ENCODE measurements at regions not wholly inside any gene's neighbourhood (a gene's known extent, or its start where the extent isn't known, plus 50 kb on each side); places are given as distances from the start of the nearest gene placed in this dataset.

DNA sequence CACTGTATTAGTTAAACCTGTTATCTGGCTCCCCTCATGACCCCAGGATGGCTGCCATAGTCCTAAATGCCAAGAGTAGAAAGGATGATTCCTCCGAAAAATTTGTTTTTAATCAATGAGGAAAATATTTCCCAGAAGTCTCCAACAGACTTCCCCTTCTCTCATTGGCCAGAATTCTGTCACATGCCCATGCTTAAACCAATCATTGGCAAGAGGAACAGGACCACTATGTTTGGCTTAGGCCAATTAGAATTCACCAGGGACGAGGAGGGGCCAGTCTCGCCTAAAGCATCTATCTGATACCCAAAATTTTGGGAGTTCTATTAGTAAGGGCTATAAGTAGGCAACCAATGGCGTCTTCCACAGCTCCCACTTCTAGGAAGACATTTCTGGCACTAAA, 71.2 kb upstream of the IL6 start:
- ChIA-PET POLR2A (no interaction called here), CTCF (interaction anchor here (0.6 kb wide), 1 partner anchor 31 kb away, joined by 3 read pairs; no protein-coding TSS in a partner anchor)
- no peak overlapping the region for H3K27ac Mint-ChIP-seq
- no peaks in the 10 kb centered on the region for H3K4me1 Mint-ChIP-seq (ENCODE audit: low read depth)
- H3K27me3 Mint-ChIP-seq = peaks cover 12% of the 10 kb centered on the region
- intact Hi-C loops (cut with micrococcal nuclease) = no loop called here
- ATAC-seq = no peak
- no peak overlapping the region for H3K4me3 Mint-ChIP-seq
- DNase-seq = no peak
- TF ChIP-seq, protein P1, sequence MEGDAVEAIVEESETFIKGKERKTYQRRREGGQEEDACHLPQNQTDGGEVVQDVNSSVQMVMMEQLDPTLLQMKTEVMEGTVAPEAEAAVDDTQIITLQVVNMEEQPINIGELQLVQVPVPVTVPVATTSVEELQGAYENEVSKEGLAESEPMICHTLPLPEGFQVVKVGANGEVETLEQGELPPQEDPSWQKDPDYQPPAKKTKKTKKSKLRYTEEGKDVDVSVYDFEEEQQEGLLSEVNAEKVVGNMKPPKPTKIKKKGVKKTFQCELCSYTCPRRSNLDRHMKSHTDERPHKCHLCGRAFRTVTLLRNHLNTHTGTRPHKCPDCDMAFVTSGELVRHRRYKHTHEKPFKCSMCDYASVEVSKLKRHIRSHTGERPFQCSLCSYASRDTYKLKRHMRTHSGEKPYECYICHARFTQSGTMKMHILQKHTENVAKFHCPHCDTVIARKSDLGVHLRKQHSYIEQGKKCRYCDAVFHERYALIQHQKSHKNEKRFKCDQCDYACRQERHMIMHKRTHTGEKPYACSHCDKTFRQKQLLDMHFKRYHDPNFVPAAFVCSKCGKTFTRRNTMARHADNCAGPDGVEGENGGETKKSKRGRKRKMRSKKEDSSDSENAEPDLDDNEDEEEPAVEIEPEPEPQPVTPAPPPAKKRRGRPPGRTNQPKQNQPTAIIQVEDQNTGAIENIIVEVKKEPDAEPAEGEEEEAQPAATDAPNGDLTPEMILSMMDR (IDR thresholded peaks at IDR 0.05) = no peak
- H3K36me3 Mint-ChIP-seq (ENCODE audit: low read depth) = no peaks in the 10 kb centered on the region
- H3K9me3 Mint-ChIP-seq = no peaks in the 10 kb centered on the region

DNA sequence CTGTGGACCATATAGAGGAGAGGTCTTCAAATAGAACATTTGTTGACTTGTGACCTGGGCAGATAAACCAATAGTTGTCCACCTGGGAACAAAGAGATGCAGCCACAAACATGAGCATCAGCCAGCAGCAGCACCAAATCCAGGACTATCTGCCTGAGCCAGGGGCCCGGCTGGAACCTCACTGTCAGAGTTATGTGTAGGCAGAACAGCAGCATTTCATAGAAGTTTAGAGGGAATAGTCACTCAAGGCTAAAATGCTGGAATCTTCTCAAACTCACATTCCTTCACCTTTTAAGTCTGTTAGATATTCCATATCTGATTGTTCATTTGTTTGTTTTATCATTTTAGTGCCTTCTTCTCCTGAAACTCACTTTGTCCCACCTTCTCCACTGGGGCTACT, 72.2 kb upstream of the IL6 start:
- TF ChIP-seq, protein P1 (IDR thresholded peaks at IDR 0.05) = no peak
- no peak for ATAC-seq
- Mint-ChIP-seq H3K27me3 (peaks cover 10% of the 10 kb centered on the region), H3K27ac (no peak overlapping the region), H3K9me3 (no peaks in the 10 kb centered on the region), H3K4me1 (ENCODE audit: low read depth) (no peaks in the 10 kb centered on the region), H3K36me3 (ENCODE audit: low read depth) (no peaks in the 10 kb centered on the region), H3K4me3 (no peak overlapping the region)
- ChIA-PET CTCF (interaction anchor here (1.1 kb wide), 1 partner anchor 71 kb away, joined by 3 read pairs; no protein-coding TSS in a partner anchor), POLR2A (no interaction called here)
- no peak for DNase-seq
- intact Hi-C loops (cut with micrococcal nuclease) = no loop called here

DNA sequence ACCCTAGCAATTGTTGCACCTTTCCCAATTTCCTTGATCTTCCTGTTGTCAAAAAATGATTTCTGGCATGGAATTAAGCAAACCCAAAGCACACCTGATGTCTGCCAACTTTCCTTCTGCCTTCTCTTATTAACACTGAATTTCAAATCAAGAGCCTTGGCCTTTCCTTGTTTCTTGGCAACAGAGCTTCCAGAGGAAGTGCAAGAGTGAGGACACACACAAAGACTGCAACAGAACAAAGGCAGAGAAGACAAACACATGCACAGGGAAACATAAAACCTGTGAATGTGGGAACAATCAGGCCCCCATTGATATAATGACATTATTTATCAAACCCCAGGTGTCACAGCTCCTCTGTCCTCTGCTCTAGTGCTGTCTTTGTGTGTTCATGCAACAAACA, 73.0 kb upstream of the IL6 start:
- Mint-ChIP-seq H3K4me1 (ENCODE audit: low read depth) (no peaks in the 10 kb centered on the region), H3K27ac (no peak overlapping the region), H3K27me3 (peaks cover 7% of the 10 kb centered on the region), H3K36me3 (ENCODE audit: low read depth) (no peaks in the 10 kb centered on the region), H3K9me3 (no peaks in the 10 kb centered on the region), H3K4me3 (no peak overlapping the region)
- POLR2A ChIA-PET = no interaction called here
- intact Hi-C loops (cut with micrococcal nuclease) = no loop called here
- no peak for DNase-seq
- CTCF ChIA-PET = interaction anchor here (1.1 kb wide), 1 partner anchor 72 kb away, joined by 3 read pairs; no protein-coding TSS in a partner anchor
- ATAC-seq = no peak
- TF ChIP-seq, protein P1 (IDR thresholded peaks at IDR 0.05) = no peak

DNA sequence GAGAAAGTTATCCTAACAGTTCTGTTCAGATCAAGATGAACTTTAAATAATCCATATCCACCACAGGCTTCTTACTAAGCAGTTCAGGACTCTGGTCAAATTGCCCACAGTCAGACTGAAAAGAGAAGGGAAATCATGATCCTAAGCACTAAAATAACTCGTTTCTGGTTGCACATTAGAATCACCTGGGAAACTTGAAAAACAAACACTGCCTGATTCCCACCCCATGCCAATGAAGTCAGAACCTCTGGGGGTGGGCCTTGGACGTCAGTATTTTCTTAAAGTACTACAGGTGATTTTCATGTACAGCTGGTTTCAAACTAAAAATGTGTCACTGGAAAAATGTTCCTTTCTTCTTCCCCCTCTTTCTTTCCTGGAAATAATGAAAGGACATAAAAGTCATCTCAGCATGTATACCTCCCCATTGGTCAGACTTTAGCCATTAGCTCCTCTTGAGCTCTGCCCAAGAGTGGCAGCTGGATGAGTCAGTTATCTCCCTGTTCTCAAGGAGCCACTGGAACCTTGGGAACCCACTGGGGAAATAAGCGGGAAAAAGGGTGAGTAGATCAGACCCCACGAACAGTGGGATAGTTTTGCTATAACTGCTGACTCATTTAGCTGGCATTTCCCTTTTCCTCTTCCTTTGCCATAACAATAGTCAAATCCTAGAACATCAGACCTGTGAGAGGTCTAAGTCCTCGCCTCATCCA, 75.3 kb upstream of the IL6 start:
- ChIA-PET POLR2A (no interaction called here), CTCF (interaction anchor here (1.2 kb wide), 1 partner anchor 131 kb away, joined by 3 read pairs; no protein-coding TSS in a partner anchor)
- Mint-ChIP-seq H3K27me3 (peaks cover 11% of the 10 kb centered on the region), H3K4me3 (no peak overlapping the region), H3K4me1 (ENCODE audit: low read depth) (no peaks in the 10 kb centered on the region), H3K9me3 (peaks cover 8% of the 10 kb centered on the region), H3K36me3 (ENCODE audit: low read depth) (no peaks in the 10 kb centered on the region), H3K27ac (no peak overlapping the region)
- intact Hi-C loops (cut with micrococcal nuclease) = no loop called here
- TF ChIP-seq, protein P1 (IDR thresholded peaks at IDR 0.05) = no peak
- DNase-seq (no peak), ATAC-seq (no peak)

DNA sequence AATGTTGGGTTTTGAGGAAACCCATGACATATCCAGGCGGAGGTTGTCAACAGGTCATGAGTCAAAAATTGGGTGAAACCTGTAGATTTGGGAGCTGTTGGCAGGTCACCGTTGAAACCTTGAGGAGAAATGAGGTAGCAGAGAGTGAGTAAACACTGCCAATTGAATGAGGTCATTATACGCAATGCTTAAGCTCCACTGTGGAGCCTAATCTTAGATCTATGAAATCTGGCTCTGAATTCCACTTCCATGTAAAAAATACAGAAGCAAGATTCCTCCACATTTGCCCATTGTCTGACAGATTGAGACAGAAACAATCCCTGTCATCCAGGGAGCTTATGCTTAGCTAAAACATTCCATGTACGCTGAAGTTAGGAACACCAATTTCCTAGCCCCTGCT, 76.0 kb upstream of the IL6 start:
- ChIA-PET POLR2A (no interaction called here), CTCF (interaction anchor here (0.7 to 0.8 kb wide), 2 partner anchors 74 to 91 kb away, joined by 3 read pairs; no protein-coding TSS in a partner anchor)
- no peak for DNase-seq
- ATAC-seq = no peak
- intact Hi-C loops (cut with micrococcal nuclease) = no loop called here
- Mint-ChIP-seq H3K27me3 (peaks cover 11% of the 10 kb centered on the region), H3K36me3 (ENCODE audit: low read depth) (no peaks in the 10 kb centered on the region), H3K4me3 (no peak overlapping the region), H3K27ac (no peak overlapping the region), H3K9me3 (peaks cover 9% of the 10 kb centered on the region), H3K4me1 (ENCODE audit: low read depth) (no peaks in the 10 kb centered on the region)
- TF ChIP-seq, protein P1 (IDR thresholded peaks at IDR 0.05) = no peak
